GM21423 (cell line): ENCODE measurements at regions not wholly inside any gene's neighbourhood (a gene's known extent, or its start where the extent isn't known, plus 50 kb on each side); places are given as distances from the start of the nearest gene placed in this dataset.
"Not testable (repeated sequence)": the region's sequence is repeated elsewhere in the genome, so short reads cannot be mapped to it uniquely, and the experiment has no call there.

Experiments used
- ATAC-seq: cut with Tn5 transposase; IDR thresholded peaks from one replicate; pipeline ENCODE4 v1.9.1; 2021; ENCODE audit warnings: mild to moderate bottlenecking, moderate library complexity; ENCODE audit not compliant: unreplicated experiment

- no peak for ATAC-seq
Observed at GRCh38 chr10:45241865-45242520, 73.4 kb downstream of the OR13A1 start.

GRCh38 chr10:45243261-45243660 lies 72.1 kb downstream of the OR13A1 start:
- ATAC-seq, result no peak

DNA sequence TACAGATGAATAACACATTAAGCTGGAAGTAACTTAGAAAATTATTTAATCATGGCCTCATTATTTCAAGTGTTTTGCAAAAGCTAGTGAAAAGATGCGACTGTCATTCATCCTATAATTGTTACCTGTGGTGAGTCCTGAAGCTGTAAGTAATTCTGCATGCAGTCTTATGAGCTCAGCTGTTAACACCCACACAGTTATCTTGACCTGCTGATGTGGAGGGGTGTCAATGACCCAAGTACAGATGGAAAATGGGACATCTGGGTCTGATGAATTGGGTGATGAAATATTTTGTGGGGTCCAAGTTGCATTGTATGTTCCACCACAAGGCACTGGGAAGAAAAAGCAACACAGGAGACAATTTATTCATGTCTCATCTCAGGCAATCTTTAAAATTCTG lies 68.9 kb downstream of the OR13A1 start:
- no peak for ATAC-seq

DNA sequence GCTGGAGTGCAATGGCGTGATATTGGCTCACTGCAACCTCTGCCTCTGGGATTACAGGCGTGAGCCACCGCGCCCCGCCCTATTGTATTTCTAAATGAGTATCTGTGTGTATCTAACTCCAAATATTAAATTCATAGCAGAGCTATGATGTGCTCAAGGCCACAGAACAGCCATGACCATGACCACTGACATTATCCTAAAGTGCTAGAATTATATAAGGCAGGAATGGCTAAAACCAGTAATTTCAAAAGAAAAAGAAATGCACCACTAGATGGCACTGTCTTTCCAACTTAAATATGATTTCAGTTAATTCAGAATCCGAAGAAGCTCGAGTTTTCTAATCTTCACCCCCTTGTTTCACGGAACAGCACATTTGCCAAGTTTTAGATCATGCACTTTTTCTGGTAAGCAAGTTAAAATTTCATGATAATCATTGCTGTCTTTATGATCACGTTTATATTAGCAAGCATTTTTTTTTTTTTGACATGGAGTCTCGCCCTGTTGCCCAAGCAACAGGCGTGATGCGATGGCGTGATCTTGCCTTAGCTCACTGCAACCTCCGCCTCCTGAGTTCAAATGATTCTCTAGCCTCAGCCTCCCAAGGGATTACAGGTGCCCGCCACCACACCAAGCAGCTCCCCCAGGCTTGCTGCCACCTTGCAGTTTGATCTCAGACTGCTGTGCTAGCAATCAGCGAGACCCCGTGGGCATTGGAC lies 65.3 kb downstream of the OR13A1 start:
- ATAC-seq, result peak; percentile 70

GRCh38 chr10:45250694-45251075 lies 64.7 kb downstream of the OR13A1 start:
- not testable (repeated sequence) for ATAC-seq
